Left renal cortex interstitium (tissue), 4 donors: ENCODE measurements at regions not wholly inside any gene's neighbourhood (a gene's known extent, or its start where the extent isn't known, plus 50 kb on each side); places are given as distances from the start of the nearest gene placed in this dataset.
"Not testable (repeated sequence)": the region's sequence is repeated elsewhere in the genome, so short reads cannot be mapped to it uniquely, and the experiment has no call there.

Experiments used
- DNase-seq, 4 donors: peaks; one replicate each; pipeline ENCODE4 v3.0.0-alpha.2; 2013; ENCODE audit warnings: low read depth in 4 of 4, low spot score in 2 of 4, missing footprints in 1 of 4

- DNase-seq, result no peak
Measured at GRCh38 chr18:78421392-78421791, 558.2 kb upstream of the SALL3 start.

GRCh38 chr18:78422336-78422735, 557.3 kb upstream of the SALL3 start:
- DNase-seq, result no peak

- peak in 1 of 4 donors; percentile 20 for DNase-seq
Measured at GRCh38 chr18:78423811-78424210, 555.8 kb upstream of the SALL3 start.

GRCh38 chr18:78424403-78425018, 555.1 kb upstream of the SALL3 start:
- no peak for DNase-seq

GRCh38 chr18:78425019-78425412, 554.6 kb upstream of the SALL3 start:
- DNase-seq, result no peak

- no peak for DNase-seq
Measured at GRCh38 chr18:78427081-78427480, 552.5 kb upstream of the SALL3 start.

- no peak for DNase-seq
Measured at GRCh38 chr18:78429127-78430108, 550.2 kb upstream of the SALL3 start.

- no peak for DNase-seq
Measured at GRCh38 chr18:78430131-78430758, 549.4 kb upstream of the SALL3 start.

GRCh38 chr18:78431606-78432005, 548.0 kb upstream of the SALL3 start:
- no peak for DNase-seq

- DNase-seq, result no peak
Measured at GRCh38 chr18:78433562-78433961, 546.1 kb upstream of the SALL3 start.

GRCh38 chr18:78436110-78436509, 543.5 kb upstream of the SALL3 start:
- DNase-seq, result no peak

GRCh38 chr18:78438235-78438634, 541.4 kb upstream of the SALL3 start:
- not testable (repeated sequence) for DNase-seq

GRCh38 chr18:78445880-78446279, 533.7 kb upstream of the SALL3 start:
- DNase-seq, result no peak

- DNase-seq, result no peak
Measured at GRCh38 chr18:78447211-78447610, 532.4 kb upstream of the SALL3 start.

- no peak for DNase-seq
Measured at GRCh38 chr18:78448106-78448505, 531.5 kb upstream of the SALL3 start.

- DNase-seq, result no peak
Measured at GRCh38 chr18:78448591-78448990, 531.0 kb upstream of the SALL3 start.

GRCh38 chr18:78454221-78454620, 525.4 kb upstream of the SALL3 start:
- DNase-seq, result no peak

- no peak for DNase-seq
Measured at GRCh38 chr18:78455386-78455785, 524.2 kb upstream of the SALL3 start.

GRCh38 chr18:78457011-78457410, 522.6 kb upstream of the SALL3 start:
- no peak for DNase-seq

GRCh38 chr18:78457731-78458130, 521.9 kb upstream of the SALL3 start:
- no peak for DNase-seq

GRCh38 chr18:78458356-78458755, 521.3 kb upstream of the SALL3 start:
- DNase-seq, result no peak
